HG03108 (cell line): ENCODE measurements at regions not wholly inside any gene's neighbourhood (a gene's known extent, or its start where the extent isn't known, plus 50 kb on each side); places are given as distances from the start of the nearest gene placed in this dataset.
"Not testable (repeated sequence)": the region's sequence is repeated elsewhere in the genome, so short reads cannot be mapped to it uniquely, and the experiment has no call there.

ENCODE experiments used
- ATAC-seq: cut with Tn5 transposase; IDR thresholded peaks from one replicate; pipeline ENCODE4 v1.9.1; 2021; ENCODE audit warnings: moderate library complexity; ENCODE audit not compliant: unreplicated experiment

- no peak for ATAC-seq
Observed at GRCh38 chr2:147165697-147166382, 679.0 kb upstream of the ACVR2A start.

GRCh38 chr2:147164563-147164962 lies 680.3 kb upstream of the ACVR2A start:
- ATAC-seq, result no peak

GRCh38 chr2:147161746-147162145 lies 683.1 kb upstream of the ACVR2A start:
- ATAC-seq, result no peak

- ATAC-seq, result no peak
Observed at GRCh38 chr2:147156970-147157369, 687.9 kb upstream of the ACVR2A start.

GRCh38 chr2:147150241-147150635 lies 694.6 kb upstream of the ACVR2A start:
- no peak for ATAC-seq

GRCh38 chr2:147149575-147150240 lies 695.1 kb upstream of the ACVR2A start:
- ATAC-seq, result no peak

- no peak for ATAC-seq
Observed at GRCh38 chr2:147147802-147148201, 697.0 kb upstream of the ACVR2A start.

GRCh38 chr2:147141930-147142329 lies 702.9 kb upstream of the ACVR2A start:
- no peak for ATAC-seq

- ATAC-seq, result not testable (repeated sequence)
Observed at GRCh38 chr2:147139732-147140131, 705.1 kb upstream of the ACVR2A start.

GRCh38 chr2:147137711-147138110 lies 707.1 kb upstream of the ACVR2A start:
- no peak for ATAC-seq

- no peak for ATAC-seq
Observed at GRCh38 chr2:147135376-147135775, 709.5 kb upstream of the ACVR2A start.

- ATAC-seq, result no peak
Observed at GRCh38 chr2:147133286-147133908, 711.4 kb upstream of the ACVR2A start.

GRCh38 chr2:147125145-147125544 lies 719.7 kb upstream of the ACVR2A start:
- no peak for ATAC-seq

GRCh38 chr2:147122944-147123343 lies 721.9 kb upstream of the ACVR2A start:
- no peak for ATAC-seq

GRCh38 chr2:147110962-147111361 lies 733.9 kb upstream of the ACVR2A start:
- no peak for ATAC-seq

- no peak for ATAC-seq
Observed at GRCh38 chr2:147110317-147110716, 734.5 kb upstream of the ACVR2A start.

GRCh38 chr2:147109291-147109690 lies 735.5 kb upstream of the ACVR2A start:
- ATAC-seq, result no peak

GRCh38 chr2:147108548-147108947 lies 736.3 kb upstream of the ACVR2A start:
- ATAC-seq, result no peak

- ATAC-seq, result no peak
Observed at GRCh38 chr2:147101941-147102790, 742.7 kb upstream of the ACVR2A start.

- no peak for ATAC-seq
Observed at GRCh38 chr2:147100406-147101035, 744.3 kb upstream of the ACVR2A start.

GRCh38 chr2:147099845-147100244 lies 745.0 kb upstream of the ACVR2A start:
- no peak for ATAC-seq
